ENCODE measurements at regions not wholly inside any gene's neighbourhood (a gene's known extent, or its start where the extent isn't known, plus 50 kb on each side); places are given as distances from the start of the nearest gene placed in this dataset.

DNA sequence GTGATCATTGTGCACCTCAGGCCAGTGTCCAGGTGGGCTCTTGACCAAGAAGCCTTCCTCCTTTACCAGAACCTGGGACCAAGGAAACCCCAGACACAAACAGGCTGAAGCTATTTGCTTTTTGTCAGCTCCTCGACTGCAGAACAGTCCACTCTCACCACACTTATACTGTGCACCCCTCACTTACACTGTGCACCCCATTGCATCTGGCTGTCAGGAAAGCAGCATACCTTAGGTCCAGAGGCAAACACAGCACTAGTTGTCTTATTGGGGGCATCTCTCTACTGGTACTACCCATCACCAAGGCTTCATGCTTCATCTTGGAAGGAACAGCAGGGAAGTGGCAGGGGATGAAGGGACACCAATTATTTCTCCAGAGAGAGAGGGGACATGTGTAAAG lies 198.1 kb downstream of the CXCL12 start:
- TF ChIP-seq, protein P1, sequence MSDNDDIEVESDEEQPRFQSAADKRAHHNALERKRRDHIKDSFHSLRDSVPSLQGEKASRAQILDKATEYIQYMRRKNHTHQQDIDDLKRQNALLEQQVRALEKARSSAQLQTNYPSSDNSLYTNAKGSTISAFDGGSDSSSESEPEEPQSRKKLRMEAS (IDR thresholded peaks at IDR 0.05), result no peak
- TF ChIP-seq SP1 (IDR thresholded peaks at IDR 0.05) (no peak), FOXA1 (IDR thresholded peaks at IDR 0.05) (no peak), HNF4G (IDR thresholded peaks at IDR 0.05) (no peak), YY1 (IDR thresholded peaks at IDR 0.05) (no peak), FOXA2 (IDR thresholded peaks at IDR 0.05) (no peak), RAD21 (IDR thresholded peaks at IDR 0.05) (no peak), JUND (IDR thresholded peaks at IDR 0.05) (no peak), TAF1 (conservative IDR thresholded peaks at IDR 0.05) (no peak), NR2F2 (IDR thresholded peaks at IDR 0.05) (no peak), EGR1 (IDR thresholded peaks at IDR 0.05; ENCODE audit: low read depth in 2 of 2) (no peak), RXRA (IDR thresholded peaks at IDR 0.05) (no peak), GABPA (IDR thresholded peaks at IDR 0.05 in 1 of 2, conservative IDR thresholded peaks at IDR 0.05 in 1 of 2) (no peak), HNF4A (conservative IDR thresholded peaks at IDR 0.05) (no peak)
- TF ChIP-seq, protein P2, sequence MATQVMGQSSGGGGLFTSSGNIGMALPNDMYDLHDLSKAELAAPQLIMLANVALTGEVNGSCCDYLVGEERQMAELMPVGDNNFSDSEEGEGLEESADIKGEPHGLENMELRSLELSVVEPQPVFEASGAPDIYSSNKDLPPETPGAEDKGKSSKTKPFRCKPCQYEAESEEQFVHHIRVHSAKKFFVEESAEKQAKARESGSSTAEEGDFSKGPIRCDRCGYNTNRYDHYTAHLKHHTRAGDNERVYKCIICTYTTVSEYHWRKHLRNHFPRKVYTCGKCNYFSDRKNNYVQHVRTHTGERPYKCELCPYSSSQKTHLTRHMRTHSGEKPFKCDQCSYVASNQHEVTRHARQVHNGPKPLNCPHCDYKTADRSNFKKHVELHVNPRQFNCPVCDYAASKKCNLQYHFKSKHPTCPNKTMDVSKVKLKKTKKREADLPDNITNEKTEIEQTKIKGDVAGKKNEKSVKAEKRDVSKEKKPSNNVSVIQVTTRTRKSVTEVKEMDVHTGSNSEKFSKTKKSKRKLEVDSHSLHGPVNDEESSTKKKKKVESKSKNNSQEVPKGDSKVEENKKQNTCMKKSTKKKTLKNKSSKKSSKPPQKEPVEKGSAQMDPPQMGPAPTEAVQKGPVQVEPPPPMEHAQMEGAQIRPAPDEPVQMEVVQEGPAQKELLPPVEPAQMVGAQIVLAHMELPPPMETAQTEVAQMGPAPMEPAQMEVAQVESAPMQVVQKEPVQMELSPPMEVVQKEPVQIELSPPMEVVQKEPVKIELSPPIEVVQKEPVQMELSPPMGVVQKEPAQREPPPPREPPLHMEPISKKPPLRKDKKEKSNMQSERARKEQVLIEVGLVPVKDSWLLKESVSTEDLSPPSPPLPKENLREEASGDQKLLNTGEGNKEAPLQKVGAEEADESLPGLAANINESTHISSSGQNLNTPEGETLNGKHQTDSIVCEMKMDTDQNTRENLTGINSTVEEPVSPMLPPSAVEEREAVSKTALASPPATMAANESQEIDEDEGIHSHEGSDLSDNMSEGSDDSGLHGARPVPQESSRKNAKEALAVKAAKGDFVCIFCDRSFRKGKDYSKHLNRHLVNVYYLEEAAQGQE (IDR thresholded peaks at IDR 0.05), result no peak
- TF ChIP-seq, protein P3, sequence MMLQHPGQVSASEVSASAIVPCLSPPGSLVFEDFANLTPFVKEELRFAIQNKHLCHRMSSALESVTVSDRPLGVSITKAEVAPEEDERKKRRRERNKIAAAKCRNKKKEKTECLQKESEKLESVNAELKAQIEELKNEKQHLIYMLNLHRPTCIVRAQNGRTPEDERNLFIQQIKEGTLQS (IDR thresholded peaks at IDR 0.05), result no peak
- TF ChIP-seq, protein P4, sequence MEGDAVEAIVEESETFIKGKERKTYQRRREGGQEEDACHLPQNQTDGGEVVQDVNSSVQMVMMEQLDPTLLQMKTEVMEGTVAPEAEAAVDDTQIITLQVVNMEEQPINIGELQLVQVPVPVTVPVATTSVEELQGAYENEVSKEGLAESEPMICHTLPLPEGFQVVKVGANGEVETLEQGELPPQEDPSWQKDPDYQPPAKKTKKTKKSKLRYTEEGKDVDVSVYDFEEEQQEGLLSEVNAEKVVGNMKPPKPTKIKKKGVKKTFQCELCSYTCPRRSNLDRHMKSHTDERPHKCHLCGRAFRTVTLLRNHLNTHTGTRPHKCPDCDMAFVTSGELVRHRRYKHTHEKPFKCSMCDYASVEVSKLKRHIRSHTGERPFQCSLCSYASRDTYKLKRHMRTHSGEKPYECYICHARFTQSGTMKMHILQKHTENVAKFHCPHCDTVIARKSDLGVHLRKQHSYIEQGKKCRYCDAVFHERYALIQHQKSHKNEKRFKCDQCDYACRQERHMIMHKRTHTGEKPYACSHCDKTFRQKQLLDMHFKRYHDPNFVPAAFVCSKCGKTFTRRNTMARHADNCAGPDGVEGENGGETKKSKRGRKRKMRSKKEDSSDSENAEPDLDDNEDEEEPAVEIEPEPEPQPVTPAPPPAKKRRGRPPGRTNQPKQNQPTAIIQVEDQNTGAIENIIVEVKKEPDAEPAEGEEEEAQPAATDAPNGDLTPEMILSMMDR (IDR thresholded peaks at IDR 0.05; ENCODE audit: low read depth, low read length, missing input control), result no peak
- TF ChIP-seq, protein P5, sequence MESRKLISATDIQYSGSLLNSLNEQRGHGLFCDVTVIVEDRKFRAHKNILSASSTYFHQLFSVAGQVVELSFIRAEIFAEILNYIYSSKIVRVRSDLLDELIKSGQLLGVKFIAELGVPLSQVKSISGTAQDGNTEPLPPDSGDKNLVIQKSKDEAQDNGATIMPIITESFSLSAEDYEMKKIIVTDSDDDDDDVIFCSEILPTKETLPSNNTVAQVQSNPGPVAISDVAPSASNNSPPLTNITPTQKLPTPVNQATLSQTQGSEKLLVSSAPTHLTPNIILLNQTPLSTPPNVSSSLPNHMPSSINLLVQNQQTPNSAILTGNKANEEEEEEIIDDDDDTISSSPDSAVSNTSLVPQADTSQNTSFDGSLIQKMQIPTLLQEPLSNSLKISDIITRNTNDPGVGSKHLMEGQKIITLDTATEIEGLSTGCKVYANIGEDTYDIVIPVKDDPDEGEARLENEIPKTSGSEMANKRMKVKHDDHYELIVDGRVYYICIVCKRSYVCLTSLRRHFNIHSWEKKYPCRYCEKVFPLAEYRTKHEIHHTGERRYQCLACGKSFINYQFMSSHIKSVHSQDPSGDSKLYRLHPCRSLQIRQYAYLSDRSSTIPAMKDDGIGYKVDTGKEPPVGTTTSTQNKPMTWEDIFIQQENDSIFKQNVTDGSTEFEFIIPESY (IDR thresholded peaks at IDR 0.05), result no peak

More for the DNA sequence above, 198.1 kb downstream of the CXCL12 start:
- H3K9me3 ChIP-seq (ENCODE audit: control insufficient read depth in 4 of 4, low read length in 3 of 4), result peaks cover 0 to 4% (median 0%) of the 10 kb centered on the region in 4 donors
- no peak overlapping the region for H3K9ac ChIP-seq (ENCODE audit: low read depth in 1 of 2, low read length in 2 of 2)
- H3K4me1 ChIP-seq (ENCODE audit: control insufficient read depth in 4 of 4, insufficient read depth in 4 of 4, low read length in 3 of 4), result peaks cover 0 to 6% (median 0%) of the 10 kb centered on the region in 4 donors
- H3K36me3 ChIP-seq (ENCODE audit: control insufficient read depth in 4 of 4, insufficient read depth in 3 of 4, low read depth in 1 of 4, low read length in 3 of 4), result no peaks in the 10 kb centered on the region
- H3K4me3 ChIP-seq (ENCODE audit: low read depth in 1 of 3, low read length in 3 of 3), result no peak overlapping the region
- 85% methylated on average over 1 of the region's 1 CpG for WGBS
- no peaks in the 10 kb centered on the region for H3K27me3 ChIP-seq (ENCODE audit: control insufficient read depth in 4 of 4, insufficient read depth in 4 of 4, low read length in 3 of 4)
- H3K27ac ChIP-seq (ENCODE audit: low read depth in 1 of 2, low read length in 2 of 2), result no peak overlapping the region
- no peak for DNase-seq (ENCODE audit: low spot score)

All from liver (tissue), 8 donors.